H1 (cell line): ENCODE measurements at regions not wholly inside any gene's neighbourhood (a gene's known extent, or its start where the extent isn't known, plus 50 kb on each side); places are given as distances from the start of the nearest gene placed in this dataset.

Experiments
- CTCF ChIA-PET: fragments of 300-600 bp; sonication (Branson Sonifier 250); formaldehyde crosslinking; loops from one replicate; lab custom pipeline; 2021; ENCODE audit not compliant: partially characterized antibody; lab: Charles Lee
- POLR2A ChIA-PET: fragments of 300-600 bp; sonication (Branson Sonifier 250); formaldehyde crosslinking; loops from one replicate; lab custom pipeline; 2021; ENCODE audit warnings: inconsistent platforms; ENCODE audit not compliant: partially characterized antibody; lab: Charles Lee
- DNase-seq, 2 experiments: peaks; one replicate each; pipeline versions ENCODE4 v3.0.0 to v3.0.0-alpha.2; 2010 to 2022; ENCODE audit warnings: low spot score in 2 of 2, low read depth in 1 of 2, mixed read lengths in 1 of 2
- FAIRE-seq: peaks from 2 replicates; lab custom pipeline; 2011; peaks lifted over from hg19 to GRCh38; lab: Jason Lieb, UNC
- H2AFZ ChIP-seq: 2 replicates; pipeline ENCODE4 v1.8.1; 2012; ENCODE audit warnings: low read length, inconsistent platforms
- H2AK5ac ChIP-seq: 2 replicates; pipeline ENCODE4 v1.6.1; 2013; ENCODE audit warnings: low read depth, low read length
- H2BK120ac ChIP-seq: replicated peaks from 2 replicates; pipeline ENCODE3; 2013; ENCODE audit warnings: low read depth, low read length, inconsistent platforms
- H2BK12ac ChIP-seq: 2 replicates; pipeline ENCODE4 v1.6.1; 2013; ENCODE audit warnings: low read depth, low read length
- H2BK15ac ChIP-seq: 2 replicates; pipeline ENCODE4 v1.6.1; 2013; ENCODE audit warnings: low read length
- H2BK20ac ChIP-seq: 2 replicates; pipeline ENCODE4 v1.6.1; 2013; ENCODE audit warnings: low read length
- H2BK5ac ChIP-seq: 2 replicates; pipeline ENCODE4 v1.6.1; 2013; ENCODE audit warnings: low read depth, low read length
- H3K14ac ChIP-seq: 2 replicates; pipeline ENCODE4 v1.6.1; 2013; ENCODE audit warnings: inconsistent platforms; ENCODE audit not compliant: insufficient read length
- H3K18ac ChIP-seq: 2 replicates; pipeline ENCODE4 v1.6.1; 2013; ENCODE audit warnings: low read length; ENCODE audit errors: extremely low read depth
- H3K23ac ChIP-seq: 2 replicates; pipeline ENCODE4 v1.6.1; 2013; ENCODE audit warnings: inconsistent platforms; ENCODE audit not compliant: insufficient read length
- H3K23me2 ChIP-seq: 2 replicates; pipeline ENCODE4 v1.6.1; 2013; ENCODE audit warnings: low read depth, low read length
- H3K27ac ChIP-seq: 2 replicates; pipeline ENCODE4 v1.6.1; 2011; ENCODE audit warnings: low read depth, low read length, inconsistent platforms
- H3K27me3 ChIP-seq, 4 experiments: replicated peaks in 1 of 4; 1 replicate in 1 of 4; 2 replicates in 3 of 4; pipeline versions ENCODE4 v1.6.1 to v1.8.1; 2011 to 2013; ENCODE audit warnings: low read length in 3 of 4, mild to moderate bottlenecking in 3 of 4, inconsistent platforms in 2 of 4, mixed read lengths in 2 of 4, moderate library complexity in 1 of 4; ENCODE audit not compliant: control insufficient read depth in 3 of 4, insufficient read depth in 3 of 4; ENCODE audit errors: extremely low read depth in 1 of 4
- H3K36me3 ChIP-seq, 4 experiments: 2 replicates each; pipeline versions ENCODE4 v1.6.1 to v1.8.1; 2011 to 2013; ENCODE audit warnings: mild to moderate bottlenecking in 4 of 4, low read length in 3 of 4, moderate library complexity in 2 of 4, control low read depth in 1 of 4, inconsistent platforms in 1 of 4; ENCODE audit not compliant: insufficient read depth in 4 of 4, control insufficient read depth in 2 of 4
- H3K4ac ChIP-seq: replicated peaks from 2 replicates; pipeline ENCODE3; 2013; ENCODE audit warnings: low read length, low read depth, mixed read lengths, inconsistent platforms; ENCODE audit not compliant: insufficient read length
- H3K4me1 ChIP-seq, 4 experiments: replicated peaks in 1 of 4; 1 replicate in 1 of 4; 2 replicates in 3 of 4; pipeline versions ENCODE4 v1.6.1 to v1.8.1; 2011 to 2013; ENCODE audit warnings: low read length in 3 of 4, inconsistent platforms in 2 of 4, mixed read lengths in 1 of 4; ENCODE audit not compliant: insufficient read depth in 4 of 4, control insufficient read depth in 3 of 4
- H3K4me2 ChIP-seq, 2 experiments: 2 replicates each; pipeline versions ENCODE4 v1.6.1 to v1.8.1; 2011 to 2013; ENCODE audit warnings: low read depth in 2 of 2, low read length in 2 of 2, control low read depth in 1 of 2, inconsistent platforms in 1 of 2, mild to moderate bottlenecking in 1 of 2; ENCODE audit not compliant: insufficient read depth in 1 of 2
- H3K4me3 ChIP-seq, 4 experiments: fragments of 200-600, 300-600 bp in 1 of 4; sonication (generic), shearing (Covaris generic), sonication (Bioruptor Twin) in 1 of 4; 2 replicates each; pipeline versions ENCODE4 v1.5.1 to v1.8.1; 2011 to 2016; ENCODE audit warnings: low read length in 4 of 4, low read depth in 3 of 4, control low read depth in 2 of 4, inconsistent platforms in 2 of 4, mild to moderate bottlenecking in 2 of 4, mixed read lengths in 1 of 4, moderate library complexity in 1 of 4; ENCODE audit not compliant: insufficient read depth in 2 of 4; ENCODE audit errors: extremely low read depth in 1 of 4
- H3K56ac ChIP-seq: replicated peaks from 2 replicates; pipeline ENCODE3; 2013; ENCODE audit warnings: low read depth, mild to moderate bottlenecking, mixed read lengths, low read length, inconsistent platforms; ENCODE audit not compliant: insufficient read length
- H3K79me1 ChIP-seq: 2 replicates; pipeline ENCODE4 v1.6.1; 2013; ENCODE audit warnings: low read depth, low read length, control low read depth
- H3K79me2 ChIP-seq, 2 experiments: 2 replicates each; pipeline versions ENCODE4 v1.6.1 to v1.8.1; 2012 to 2013; ENCODE audit warnings: low read length in 2 of 2, mild to moderate bottlenecking in 2 of 2, inconsistent platforms in 1 of 2; ENCODE audit not compliant: insufficient read depth in 2 of 2, control insufficient read depth in 1 of 2
- H3K9ac ChIP-seq, 4 experiments: replicated peaks in 1 of 4; 1 replicate in 1 of 4; 2 replicates in 3 of 4; pipeline versions ENCODE4 v1.6.1 to v1.8.1; 2011 to 2013; ENCODE audit warnings: low read depth in 3 of 4, low read length in 3 of 4, control low read depth in 2 of 4, mild to moderate bottlenecking in 2 of 4, moderate library complexity in 2 of 4, inconsistent platforms in 1 of 4; ENCODE audit errors: extremely low read depth in 1 of 4
- H3K9me3 ChIP-seq, 2 experiments: 2 replicates each; pipeline versions ENCODE4 v1.6.1 to v1.8.1; 2012 to 2013; ENCODE audit warnings: mild to moderate bottlenecking in 2 of 2, moderate library complexity in 2 of 2, control low read depth in 1 of 2, inconsistent platforms in 1 of 2, low read depth in 1 of 2, low read length in 1 of 2, mixed read lengths in 1 of 2; ENCODE audit not compliant: insufficient read depth in 2 of 2
- H4K20me1 ChIP-seq, 2 experiments: replicated peaks in 1 of 2; 2 replicates each; pipeline versions ENCODE3 to v1.8.1; 2011 to 2013; ENCODE audit warnings: inconsistent platforms in 2 of 2, low read length in 2 of 2, mild to moderate bottlenecking in 1 of 2; ENCODE audit not compliant: insufficient read depth in 2 of 2, control insufficient read depth in 1 of 2
- H4K5ac ChIP-seq: 2 replicates; pipeline ENCODE4 v1.6.1; 2013; ENCODE audit warnings: low read length, low read depth, mixed read lengths, inconsistent platforms; ENCODE audit not compliant: insufficient read length
- H4K8ac ChIP-seq: 2 replicates; pipeline ENCODE4 v1.8.0; 2013; ENCODE audit warnings: mild to moderate bottlenecking, moderate library complexity, low read length, inconsistent platforms; ENCODE audit not compliant: insufficient read depth; ENCODE audit errors: extremely low read depth
- H4K91ac ChIP-seq: replicated peaks from 2 replicates; pipeline ENCODE3; 2013; ENCODE audit warnings: low read length, mixed read lengths, inconsistent platforms; ENCODE audit not compliant: insufficient read length
- CREB1 ChIP-seq: IDR thresholded peaks from 2 replicates; pipeline ENCODE4 v1.6.1; 2012; ENCODE audit warnings: inconsistent platforms
- EZH2 ChIP-seq: fragments of 200-600 bp; sonication (generic); IDR thresholded peaks from 2 replicates; pipeline ENCODE4 v1.7.1; 2012; ENCODE audit warnings: low read depth, mild to moderate bottlenecking, moderate library complexity, low read length, inconsistent platforms; ENCODE audit not compliant: severe bottlenecking
- HDAC2 ChIP-seq, 2 experiments: fragments of 300-600 bp in 1 of 2; sonication (generic) in 1 of 2; IDR thresholded peaks; 2 replicates each; pipeline ENCODE4 v1.6.1; 2011 to 2012; ENCODE audit warnings: low read depth in 2 of 2, low read length in 2 of 2, mild to moderate bottlenecking in 2 of 2, moderate library complexity in 2 of 2, borderline replicate concordance in 1 of 2, inconsistent platforms in 1 of 2
- NANOG ChIP-seq: IDR thresholded peaks from 2 replicates; pipeline ENCODE4 v1.6.1; 2011; ENCODE audit warnings: low read length, low read depth, mild to moderate bottlenecking, inconsistent platforms; ENCODE audit not compliant: insufficient read depth, poor library complexity, severe bottlenecking
- POU5F1 ChIP-seq: IDR thresholded peaks from 2 replicates; pipeline ENCODE4 v1.6.1; 2011; ENCODE audit warnings: low read depth, mild to moderate bottlenecking, low read length, moderate library complexity
- RBBP5 ChIP-seq: IDR thresholded peaks from 2 replicates; pipeline ENCODE4 v1.7.1; 2012; ENCODE audit warnings: low read depth, mild to moderate bottlenecking, inconsistent platforms, low read length, moderate library complexity, borderline replicate concordance
- RXRA ChIP-seq: IDR thresholded peaks from 2 replicates; pipeline ENCODE4 v1.6.1; 2011; ENCODE audit warnings: low read depth, mild to moderate bottlenecking, low read length, moderate library complexity; ENCODE audit not compliant: insufficient read depth
- SP1 ChIP-seq: IDR thresholded peaks from 2 replicates; pipeline ENCODE4 v1.6.1; 2011; ENCODE audit warnings: low read depth, low read length
- WGBS, 2 experiments: shearing (Covaris generic) in 1 of 2; methylation state at CpG; one replicate each; pipeline versions ENCODE4 v1.1.6 to v1.1.7; 2013 to 2015; ENCODE audit warnings: low lambda C conversion rate in 2 of 2, mixed read lengths in 2 of 2, inconsistent platforms in 1 of 2, low coverage in 1 of 2, missing lambda C conversion rate in 1 of 2; ENCODE audit not compliant: insufficient replicate concordance in 2 of 2, insufficient coverage in 1 of 2, insufficient read length in 1 of 2; ENCODE audit errors: extremely low coverage in 1 of 2, missing lambda C conversion rate in 1 of 2; 5-methylcytosine and 5-hydroxymethylcytosine counted together

DNA sequence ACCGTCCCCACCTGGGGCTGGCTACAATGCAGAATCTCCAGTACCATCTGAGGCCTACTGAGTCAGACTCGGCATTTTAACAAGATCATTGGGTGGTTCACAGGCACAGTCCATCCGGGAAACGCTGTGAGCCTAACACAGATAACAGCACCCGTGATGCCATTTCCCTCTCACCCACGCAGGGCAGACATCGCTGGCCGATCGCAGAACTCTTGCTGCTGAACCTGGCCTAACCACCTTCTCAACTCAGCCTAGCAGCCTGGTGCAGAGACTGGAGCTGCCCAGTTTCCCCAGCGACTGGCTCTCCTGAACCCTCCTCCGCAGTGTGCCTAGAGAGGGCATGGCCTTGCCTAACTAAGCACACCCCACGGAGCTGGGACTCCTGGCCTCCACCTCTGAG lies 83.3 kb downstream of the NCOR2 start:
- H2BK20ac ChIP-seq = no peak overlapping the region
- 93% methylated on average over 11 of the region's 12 CpGs; no CpG with 5 or more reads in 1 of the 2 experiments for WGBS, 2 experiments
- H3K4me1 ChIP-seq = peaks cover 0 to 8% (median under 1%) of the 10 kb centered on the region in 4 experiments; a peak in 5 of 7 replicates
- CTCF ChIA-PET = interaction anchor here (0.6 to 1.8 kb wide), 5 partner anchors 12 to 281 kb away, joined by 3 to 6 read pairs (median 3); no protein-coding TSS in a partner anchor
- no peak overlapping the region for H3K4me2 ChIP-seq
- H3K79me2 ChIP-seq = peaks cover 0 to 35% of the 10 kb centered on the region in 2 experiments; a peak in 2 of 4 replicates
- no peaks in the 10 kb centered on the region for H3K9me3 ChIP-seq
- H3K36me3 ChIP-seq = peaks cover 0 to 7% (median 4%) of the 10 kb centered on the region in 4 experiments; a peak in 2 of 8 replicates
- no peak overlapping the region for H3K9ac ChIP-seq
- H3K27ac ChIP-seq = no peak overlapping the region
- no peak overlapping the region for H2AFZ ChIP-seq
- H3K4me3 ChIP-seq = no peak overlapping the region
- no peak overlapping the region for H3K56ac ChIP-seq
- H3K23ac ChIP-seq = no peak overlapping the region
- H3K79me1 ChIP-seq = peaks cover 22% of the 10 kb centered on the region
- FAIRE-seq (no peak), DNase-seq (no peak)
- POLR2A ChIA-PET = interaction anchor here (1.1 to 1.3 kb wide), 2 partner anchors 9 to 21 kb away, joined by 3 to 4 read pairs; no protein-coding TSS in a partner anchor
- no peak overlapping the region for H2BK120ac ChIP-seq
- no peak overlapping the region for H3K14ac ChIP-seq
- no peaks in the 10 kb centered on the region for H3K27me3 ChIP-seq
- no peak overlapping the region; the same call in 1 of the 2 replicates for H4K8ac ChIP-seq
- TF ChIP-seq SP1 (no peak), EZH2 (no peak), RBBP5 (no peak), RXRA (no peak), HDAC2 (IDR thresholded peaks at IDR 0.05; ENCODE audit: borderline replicate concordance in 1 of 2, low read depth in 2 of 2, low read length in 2 of 2) (no peak), NANOG (no peak), CREB1 (no peak), POU5F1 (no peak)
- no peak overlapping the region for H4K91ac ChIP-seq
- H2BK5ac ChIP-seq = no peak overlapping the region; the same call in 1 of the 2 replicates
- peaks cover 17 to 38% of the 10 kb centered on the region in 2 experiments for H4K20me1 ChIP-seq
- H2BK12ac ChIP-seq = 0 out of 2 replicates have a peak overlapping the region, but pooled peaks have one; percentile 17
- 0 out of 2 replicates have a peak overlapping the region, but pooled peaks have one; percentile 53 for H2AK5ac ChIP-seq
- H3K18ac ChIP-seq = no peak overlapping the region; the same call in 1 of the 2 replicates
- no peak overlapping the region for H4K5ac ChIP-seq
- H2BK15ac ChIP-seq = 0 out of 2 replicates have a peak overlapping the region, but pooled peaks have one; percentile 29
- no peak overlapping the region for H3K4ac ChIP-seq
- H3K23me2 ChIP-seq = peaks cover 3% of the 10 kb centered on the region
